ENCODE measurements at regions not wholly inside any gene's neighbourhood (a gene's known extent, or its start where the extent isn't known, plus 50 kb on each side); places are given as distances from the start of the nearest gene placed in this dataset.

DNA sequence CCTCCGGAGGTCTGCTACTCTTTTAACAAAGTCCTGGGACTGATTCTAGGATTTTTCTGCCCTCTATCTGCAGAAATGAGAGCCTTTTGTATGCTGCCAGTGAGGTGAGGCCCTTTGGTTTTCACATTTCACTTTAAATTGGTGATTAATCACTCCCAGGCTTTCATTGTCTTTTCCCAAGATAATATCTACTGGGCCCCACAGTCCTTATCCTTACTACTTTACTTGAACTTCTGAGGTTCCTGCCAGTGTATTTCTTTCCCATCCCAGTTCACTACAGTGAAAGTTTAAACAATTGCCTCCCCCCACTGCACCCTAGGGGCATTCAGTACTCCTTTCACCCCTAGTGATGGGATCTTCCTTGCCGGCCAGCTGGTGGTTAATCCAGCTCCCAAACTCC lies 127.4 kb upstream of the INHBA start:
- Histone ChIP-seq H3K4me3 (ENCODE audit: control extremely low read depth in 1 of 5, extremely low read depth in 1 of 5, insufficient read depth in 1 of 5, low read depth in 2 of 5, low read length in 4 of 5) (no peak overlapping the region), H3K36me3 (replicated peaks in 1 of 2; ENCODE audit: control extremely low read depth in 1 of 2, control insufficient read depth in 1 of 2, extremely low read depth in 1 of 2, insufficient read depth in 2 of 2, low read length in 1 of 2) (no peaks in the 10 kb centered on the region), H4K20me1 (ENCODE audit: control insufficient read depth, insufficient read depth, low read length, poor library complexity, severe bottlenecking) (no peaks in the 10 kb centered on the region), H3K9me3 (ENCODE audit: control extremely low read depth in 1 of 3, control insufficient read depth in 2 of 3, insufficient read depth in 1 of 3, low read length in 2 of 3) (peaks cover 0 to 7% (median 7%) of the 10 kb centered on the region in 3 donors), H2AFZ (ENCODE audit: insufficient read depth, low read depth, low read length, poor library complexity, severe bottlenecking) (no peak overlapping the region), H3K4me2 (replicated peaks; ENCODE audit: low read depth, low read length, poor library complexity, severe bottlenecking) (no peak overlapping the region), H3K27me3 (replicated peaks in 1 of 4; ENCODE audit: control extremely low read depth in 1 of 4, control insufficient read depth in 3 of 4, insufficient read depth in 4 of 4, low read length in 3 of 4) (no peaks in the 10 kb centered on the region), H3K9ac (ENCODE audit: low read length) (no peak overlapping the region), H3K79me2 (ENCODE audit: control insufficient read depth, insufficient read depth, low read length) (no peaks in the 10 kb centered on the region), H3K27ac (ENCODE audit: low read length in 2 of 2) (no peak overlapping the region), H3K4me1 (ENCODE audit: control insufficient read depth in 2 of 2, insufficient read depth in 2 of 2, low read length in 2 of 2) (peaks cover 7 to 10% of the 10 kb centered on the region in 2 donors)
- ATAC-seq (ENCODE audit: low read depth) (no peak), DNase-seq (no peak)
- peaks cover 9% of the 10 kb centered on the region for H3K9me3 Mint-ChIP-seq (ENCODE audit: insufficient read depth)
- peaks cover 19% of the 10 kb centered on the region for H3K4me1 Mint-ChIP-seq
- TF ChIP-seq EZH2 (IDR thresholded peaks at IDR 0.05; ENCODE audit: borderline replicate concordance, insufficient read depth, low read depth, low read length, poor library complexity, severe bottlenecking): no peak
- TF ChIP-seq, protein P1, sequence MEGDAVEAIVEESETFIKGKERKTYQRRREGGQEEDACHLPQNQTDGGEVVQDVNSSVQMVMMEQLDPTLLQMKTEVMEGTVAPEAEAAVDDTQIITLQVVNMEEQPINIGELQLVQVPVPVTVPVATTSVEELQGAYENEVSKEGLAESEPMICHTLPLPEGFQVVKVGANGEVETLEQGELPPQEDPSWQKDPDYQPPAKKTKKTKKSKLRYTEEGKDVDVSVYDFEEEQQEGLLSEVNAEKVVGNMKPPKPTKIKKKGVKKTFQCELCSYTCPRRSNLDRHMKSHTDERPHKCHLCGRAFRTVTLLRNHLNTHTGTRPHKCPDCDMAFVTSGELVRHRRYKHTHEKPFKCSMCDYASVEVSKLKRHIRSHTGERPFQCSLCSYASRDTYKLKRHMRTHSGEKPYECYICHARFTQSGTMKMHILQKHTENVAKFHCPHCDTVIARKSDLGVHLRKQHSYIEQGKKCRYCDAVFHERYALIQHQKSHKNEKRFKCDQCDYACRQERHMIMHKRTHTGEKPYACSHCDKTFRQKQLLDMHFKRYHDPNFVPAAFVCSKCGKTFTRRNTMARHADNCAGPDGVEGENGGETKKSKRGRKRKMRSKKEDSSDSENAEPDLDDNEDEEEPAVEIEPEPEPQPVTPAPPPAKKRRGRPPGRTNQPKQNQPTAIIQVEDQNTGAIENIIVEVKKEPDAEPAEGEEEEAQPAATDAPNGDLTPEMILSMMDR (IDR thresholded peaks at IDR 0.05): no peak
- ChIA-PET POLR2A (no interaction called here), CTCF (interaction anchor here (1.2 to 1.6 kb wide), 2 partner anchors 13 to 110 kb away, joined by 3 to 4 read pairs; no protein-coding TSS in a partner anchor)
- H3K27me3 Mint-ChIP-seq: peaks cover 3% of the 10 kb centered on the region
- no peak overlapping the region for H3K27ac Mint-ChIP-seq
- intact Hi-C loops (cut with micrococcal nuclease): no loop called here
- H3K4me3 Mint-ChIP-seq: no peak overlapping the region
- WGBS (ENCODE audit: insufficient coverage): 83% methylated on average over 1 of the region's 2 CpGs

DNA sequence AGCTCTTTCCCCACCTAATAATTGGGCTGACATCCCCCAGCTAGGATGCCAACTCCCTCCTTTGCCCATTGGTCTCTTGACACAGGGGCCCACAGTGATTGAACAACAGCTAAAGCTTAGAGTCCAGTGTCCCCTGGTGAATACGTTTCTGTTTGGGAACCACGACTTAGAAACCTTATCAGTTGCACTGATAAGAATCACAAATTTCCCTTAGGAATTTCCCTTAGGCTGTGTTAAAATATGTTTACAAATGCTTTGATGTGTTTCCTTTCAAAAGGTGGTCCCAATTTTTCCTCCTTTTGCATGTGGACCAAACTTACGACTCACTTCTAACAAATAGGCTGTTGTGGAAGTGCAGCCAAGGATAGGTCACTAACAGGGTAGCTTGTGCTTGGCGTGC lies 126.0 kb upstream of the INHBA start:
- POLR2A ChIA-PET: no interaction called here
- H3K4me1 Mint-ChIP-seq: peaks cover 13% of the 10 kb centered on the region
- Histone ChIP-seq H4K20me1 (ENCODE audit: control insufficient read depth, insufficient read depth, low read length, poor library complexity, severe bottlenecking) (no peaks in the 10 kb centered on the region), H3K9ac (ENCODE audit: low read length) (no peak overlapping the region), H3K27ac (ENCODE audit: low read length in 2 of 2) (no peak overlapping the region), H3K27me3 (replicated peaks in 1 of 4; ENCODE audit: control extremely low read depth in 1 of 4, control insufficient read depth in 3 of 4, insufficient read depth in 4 of 4, low read length in 3 of 4) (no peaks in the 10 kb centered on the region), H3K4me3 (ENCODE audit: control extremely low read depth in 1 of 5, extremely low read depth in 1 of 5, insufficient read depth in 1 of 5, low read depth in 2 of 5, low read length in 4 of 5) (no peak overlapping the region), H3K36me3 (replicated peaks in 1 of 2; ENCODE audit: control extremely low read depth in 1 of 2, control insufficient read depth in 1 of 2, extremely low read depth in 1 of 2, insufficient read depth in 2 of 2, low read length in 1 of 2) (no peaks in the 10 kb centered on the region), H3K4me1 (ENCODE audit: control insufficient read depth in 2 of 2, insufficient read depth in 2 of 2, low read length in 2 of 2) (peaks cover 6 to 10% of the 10 kb centered on the region in 2 donors), H3K4me2 (replicated peaks; ENCODE audit: low read depth, low read length, poor library complexity, severe bottlenecking) (no peak overlapping the region), H3K79me2 (ENCODE audit: control insufficient read depth, insufficient read depth, low read length) (no peaks in the 10 kb centered on the region), H3K9me3 (ENCODE audit: control extremely low read depth in 1 of 3, control insufficient read depth in 2 of 3, insufficient read depth in 1 of 3, low read length in 2 of 3) (peaks cover 0 to 7% (median 2%) of the 10 kb centered on the region in 3 donors), H2AFZ (ENCODE audit: insufficient read depth, low read depth, low read length, poor library complexity, severe bottlenecking) (no peak overlapping the region)
- H3K27me3 Mint-ChIP-seq: peaks cover 3% of the 10 kb centered on the region
- H3K9me3 Mint-ChIP-seq (ENCODE audit: insufficient read depth): peaks cover 9% of the 10 kb centered on the region
- CTCF ChIA-PET: interaction anchor here (1.6 kb wide), 1 partner anchor 12 kb away, joined by 3 read pairs; no protein-coding TSS in a partner anchor
- H3K27ac Mint-ChIP-seq: no peak overlapping the region
- 100% methylated on average over 2 of the region's 4 CpGs for WGBS (ENCODE audit: insufficient coverage)
- H3K4me3 Mint-ChIP-seq: no peak overlapping the region
- intact Hi-C loops (cut with micrococcal nuclease): no loop called here
- no peak for ATAC-seq (ENCODE audit: low read depth)
- DNase-seq: no peak
- TF ChIP-seq, protein P1 (IDR thresholded peaks at IDR 0.05): no peak
- TF ChIP-seq EZH2 (IDR thresholded peaks at IDR 0.05; ENCODE audit: borderline replicate concordance, insufficient read depth, low read depth, low read length, poor library complexity, severe bottlenecking): no peak
